ENCODE measurements at regions not wholly inside any gene's neighbourhood (a gene's known extent, or its start where the extent isn't known, plus 50 kb on each side); places are given as distances from the start of the nearest gene placed in this dataset.

DNA sequence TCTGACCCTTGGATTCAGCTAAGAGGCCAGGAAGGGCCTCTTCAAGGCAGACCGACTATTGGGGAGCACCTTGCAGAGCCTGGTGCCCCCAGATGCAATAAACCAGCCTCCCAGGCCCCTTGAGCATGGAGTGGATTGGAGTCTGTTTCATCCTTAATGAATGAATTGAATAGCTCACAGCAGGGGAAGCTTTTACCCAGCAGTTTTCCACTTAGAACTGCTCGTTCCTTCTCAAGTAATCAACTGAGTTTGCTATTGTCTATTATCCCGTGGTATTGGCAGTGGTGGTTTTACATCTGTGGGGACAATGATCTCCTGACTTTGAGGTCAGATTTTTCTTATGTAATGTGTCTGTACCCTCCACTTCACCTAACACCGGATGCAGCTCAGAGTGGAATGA is 197.6 kb downstream of the AACS start:
- TF ChIP-seq CTCF (conservative IDR thresholded peaks at IDR 0.05) (no peak), EZH2 (IDR thresholded peaks at IDR 0.05; ENCODE audit: low read depth) (no peak)
